ENCODE measurements at regions not wholly inside any gene's neighbourhood (a gene's known extent, or its start where the extent isn't known, plus 50 kb on each side); places are given as distances from the start of the nearest gene placed in this dataset.

GRCh38 chr11:134478611-134479010 lies 66.6 kb upstream of the B3GAT1 start:
- no peaks in the 10 kb centered on the region for H3K36me3 ChIP-seq
- H3K27me3 ChIP-seq = no peaks in the 10 kb centered on the region
- no peak for DNase-seq
- no peak overlapping the region for H3K27ac ChIP-seq
- no peaks in the 10 kb centered on the region for H3K9me3 ChIP-seq
- intact Hi-C loops (cut with DNase I) = loop anchor here (10.0 kb wide), 1 partner anchor 114 kb away; no protein-coding TSS in a partner anchor
- TF ChIP-seq CTCF (IDR thresholded peaks at IDR 0.05) (no peak), POLR2A (IDR thresholded peaks at IDR 0.05) (no peak)
- WGBS, 2 donors = 36 to 52% methylated on average over 2 of the region's 2 CpGs
- H3K4me1 ChIP-seq = no peaks in the 10 kb centered on the region
- no peak overlapping the region for H3K4me3 ChIP-seq (replicated peaks in 1 of 3)

- DNase-seq = no peak
- Histone ChIP-seq H3K36me3 (no peaks in the 10 kb centered on the region), H3K27ac (no peak overlapping the region), H3K27me3 (no peaks in the 10 kb centered on the region), H3K4me1 (no peaks in the 10 kb centered on the region), H3K4me3 (replicated peaks in 1 of 3) (no peak overlapping the region), H3K9me3 (no peaks in the 10 kb centered on the region)
- intact Hi-C loops (cut with DNase I) = loop anchor here (10.0 kb wide), 1 partner anchor 113 kb away; no protein-coding TSS in a partner anchor
- 69 to 75% methylated on average over 7 of the region's 7 CpGs for WGBS, 2 donors
- TF ChIP-seq POLR2A (IDR thresholded peaks at IDR 0.05) = no peak
- TF ChIP-seq CTCF (IDR thresholded peaks at IDR 0.05) = no peak
Observed at GRCh38 chr11:134478176-134478575, 66.1 kb upstream of the B3GAT1 start.

- Histone ChIP-seq H3K27ac (no peak overlapping the region), H3K4me1 (no peaks in the 10 kb centered on the region), H3K27me3 (no peaks in the 10 kb centered on the region), H3K4me3 (replicated peaks in 1 of 3) (no peak overlapping the region), H3K9me3 (no peaks in the 10 kb centered on the region), H3K36me3 (no peaks in the 10 kb centered on the region)
- TF ChIP-seq CTCF (IDR thresholded peaks at IDR 0.05) = no peak
- TF ChIP-seq POLR2A (IDR thresholded peaks at IDR 0.05) = no peak
- no peak for DNase-seq
- intact Hi-C loops (cut with DNase I) = loop anchor here (10.0 kb wide), 1 partner anchor 113 kb away; no protein-coding TSS in a partner anchor
- WGBS, 2 donors = 51 to 54% methylated on average over 2 of the region's 2 CpGs
Observed at GRCh38 chr11:134477486-134477885, 65.4 kb upstream of the B3GAT1 start.

- Histone ChIP-seq H3K4me1 (no peaks in the 10 kb centered on the region), H3K4me3 (replicated peaks in 1 of 3) (no peak overlapping the region), H3K9me3 (no peaks in the 10 kb centered on the region), H3K27me3 (no peaks in the 10 kb centered on the region), H3K36me3 (no peaks in the 10 kb centered on the region), H3K27ac (no peak overlapping the region)
- DNase-seq = peak; percentile 52 to 74
- TF ChIP-seq POLR2A (IDR thresholded peaks at IDR 0.05) = no peak
- TF ChIP-seq CTCF (IDR thresholded peaks at IDR 0.05) = no peak
- intact Hi-C loops (cut with DNase I) = loop anchor here (10.0 kb wide), 1 partner anchor 112 kb away; no protein-coding TSS in a partner anchor
- 6 to 8% methylated on average over 11 of the region's 11 CpGs for WGBS, 2 donors
Observed at GRCh38 chr11:134476435-134477021, 64.5 kb upstream of the B3GAT1 start.

GRCh38 chr11:134475951-134476350 lies 63.9 kb upstream of the B3GAT1 start:
- WGBS, 2 donors = 79 to 87% methylated on average over 7 of the region's 7 CpGs
- TF ChIP-seq POLR2A (IDR thresholded peaks at IDR 0.05) = no peak
- TF ChIP-seq CTCF (IDR thresholded peaks at IDR 0.05) = no peak

More at GRCh38 chr11:134475951-134476350, 63.9 kb upstream of the B3GAT1 start:
- DNase-seq = no peak
- H3K27ac ChIP-seq = no peak overlapping the region
- no peak overlapping the region for H3K4me3 ChIP-seq (replicated peaks in 1 of 3)
- H3K36me3 ChIP-seq = no peaks in the 10 kb centered on the region
- no peaks in the 10 kb centered on the region for H3K27me3 ChIP-seq
- H3K9me3 ChIP-seq = no peaks in the 10 kb centered on the region
- no peaks in the 10 kb centered on the region for H3K4me1 ChIP-seq
- intact Hi-C loops (cut with DNase I) = loop anchor here (10.0 kb wide), 1 partner anchor 111 kb away; no protein-coding TSS in a partner anchor

All from thyroid gland (tissue), 4 donors.